HepG2 (cell line): ENCODE measurements at regions not wholly inside any gene's neighbourhood (a gene's known extent, or its start where the extent isn't known, plus 50 kb on each side); places are given as distances from the start of the nearest gene placed in this dataset.

Experiments used
- ATAC-seq: fragments of 200-7000 bp; cut with Tn5 transposase; 3 replicates; pipeline ENCODE4 v1.9.1; 2020; ENCODE audit warnings: mild to moderate bottlenecking, moderate library complexity
- BruUV-seq: library from RNA; stranded (reverse); fragments of 400-500 nt; replicated peaks from 2 replicates; lab custom pipeline; 2021; lab: Mats Ljungman, UMichigan
- CTCF ChIA-PET: fragments of 300-600 bp; formaldehyde crosslinking; extraction: SDS; loops from one replicate; lab custom pipeline; 2021; ENCODE audit warnings: low total read pairs, inconsistent platforms, low intra/inter-chr PET ratio; lab: Yijun Ruan, JAX
- POLR2A ChIA-PET: fragments of 350-600 bp; sonication (Branson Sonifier 250); formaldehyde crosslinking; loops from one replicate; lab custom pipeline; 2020; ENCODE audit warnings: antibody characterized with exemption, inconsistent platforms; lab: Yijun Ruan, JAX
- DNase-seq: peaks from one replicate; pipeline ENCODE4 v3.0.0-alpha.2; 2015; ENCODE audit warnings: low spot score
- FAIRE-seq: peaks from 3 replicates; lab custom pipeline; 2011; peaks lifted over from hg19 to GRCh38; lab: Jason Lieb, UNC
- H2AFZ ChIP-seq: one replicate; pipeline ENCODE4 v1.6.1; 2011; ENCODE audit warnings: low read length, inconsistent platforms
- H3K27ac ChIP-seq: fragments of 300-600 bp; 3 replicates; pipeline ENCODE4 v1.8.0; 2011; ENCODE audit warnings: mixed run types, mild to moderate bottlenecking, mixed read lengths, low read length, inconsistent platforms; ENCODE audit not compliant: insufficient read depth; ENCODE audit errors: extremely low read length
- H3K27me3 ChIP-seq, 2 experiments: fragments of 200-600 bp in 1 of 2; 2 replicates in 1 of 2; 3 replicates in 1 of 2; pipeline versions ENCODE4 v1.6.0 to v1.8.0; 2011; ENCODE audit warnings: low read length in 2 of 2, mild to moderate bottlenecking in 2 of 2, moderate library complexity in 2 of 2, inconsistent platforms in 1 of 2; ENCODE audit not compliant: insufficient read depth in 2 of 2, control insufficient read depth in 1 of 2
- H3K36me3 ChIP-seq, 2 experiments: fragments of 200-600 bp in 1 of 2; replicated peaks in 1 of 2; 2 replicates in 1 of 2; 3 replicates in 1 of 2; pipeline versions ENCODE4 v1.5.1 to v1.8.0; 2011; ENCODE audit warnings: low read length in 2 of 2, inconsistent platforms in 1 of 2; ENCODE audit not compliant: insufficient read depth in 2 of 2, control insufficient read depth in 1 of 2
- H3K4me1 ChIP-seq: 2 replicates; pipeline ENCODE4 v1.5.1; 2012; ENCODE audit warnings: low read length, inconsistent platforms; ENCODE audit not compliant: insufficient read depth
- H3K4me2 ChIP-seq: 2 replicates; pipeline ENCODE4 v1.6.0; 2011; ENCODE audit warnings: low read depth, low read length, inconsistent platforms
- H3K4me3 ChIP-seq, 3 experiments: fragments of 200-600 bp in 1 of 3; sonication (generic), shearing (Covaris generic) in 1 of 3; replicated peaks in 1 of 3; 2 replicates each; pipeline ENCODE4 v1.5.1; 2011 to 2016; ENCODE audit warnings: low read length in 3 of 3, inconsistent platforms in 2 of 3, low read depth in 2 of 3, mild to moderate bottlenecking in 2 of 3, control low read depth in 1 of 3, mixed read lengths in 1 of 3; ENCODE audit not compliant: insufficient read depth in 1 of 3
- H3K79me2 ChIP-seq: one replicate; pipeline ENCODE4 v1.6.1; 2011; ENCODE audit warnings: low read length, inconsistent platforms; ENCODE audit not compliant: insufficient read depth
- H3K9ac ChIP-seq: 2 replicates; pipeline ENCODE4 v1.6.0; 2011; ENCODE audit warnings: mild to moderate bottlenecking, low read depth, low read length, inconsistent platforms; ENCODE audit not compliant: insufficient read depth
- H3K9me3 ChIP-seq: 2 replicates; pipeline ENCODE4 v1.5.1; 2012; ENCODE audit warnings: mild to moderate bottlenecking, low read length
- H4K20me1 ChIP-seq: 2 replicates; pipeline ENCODE4 v1.6.0; 2011; ENCODE audit warnings: inconsistent platforms, mild to moderate bottlenecking, low read length, moderate library complexity; ENCODE audit not compliant: insufficient read depth
- AKNA ChIP-seq: sonication (generic); formaldehyde crosslinking; IDR thresholded peaks from 2 replicates; pipeline ENCODE4 v1.4.0; 2020; ENCODE audit warnings: missing genetic modification reagents, borderline replicate concordance
- DR1 ChIP-seq: sonication (generic); formaldehyde crosslinking; IDR thresholded peaks from 2 replicates; pipeline ENCODE4 v1.8.0; 2021; ENCODE audit warnings: mild to moderate bottlenecking, missing genetic modification reagents, inconsistent platforms
- ERF ChIP-seq: IDR thresholded peaks from 2 replicates; pipeline ENCODE4 v1.6.1; 2018; ENCODE audit warnings: missing biosample characterization, missing genetic modification reagents
- IKZF4 ChIP-seq: sonication (generic); formaldehyde crosslinking; IDR thresholded peaks from 2 replicates; pipeline ENCODE4 v1.5.1; 2020; ENCODE audit warnings: borderline replicate concordance, mild to moderate bottlenecking, low read depth, missing genetic modification reagents; ENCODE audit errors: not compliant biosample characterization
- KDM5B ChIP-seq: sonication (generic); formaldehyde crosslinking; IDR thresholded peaks from 2 replicates; pipeline ENCODE4 v1.4.0; 2020; ENCODE audit warnings: missing genetic modification reagents, mild to moderate bottlenecking, borderline replicate concordance
- MIER3 ChIP-seq: IDR thresholded peaks from 2 replicates; pipeline ENCODE4 v1.6.1; 2016; ENCODE audit warnings: missing compliant biosample characterization, borderline replicate concordance
- PAWR ChIP-seq: sonication (generic); formaldehyde crosslinking; IDR thresholded peaks from 2 replicates; pipeline ENCODE4 v1.4.0; 2020; ENCODE audit warnings: missing genetic modification reagents, mild to moderate bottlenecking, borderline replicate concordance
- RCOR2 ChIP-seq: IDR thresholded peaks from 2 replicates; pipeline ENCODE4 v1.6.1; 2016; ENCODE audit warnings: missing biosample characterization, missing genetic modification reagents
- RFXANK ChIP-seq: IDR thresholded peaks from 2 replicates; pipeline ENCODE4 v1.6.1; 2016
- TCF7L2 ChIP-seq: IDR thresholded peaks from 2 replicates; pipeline ENCODE4 v1.6.1; 2011; ENCODE audit warnings: mild to moderate bottlenecking, low read depth, low read length, moderate library complexity
- THAP7 ChIP-seq: sonication (generic); formaldehyde crosslinking; IDR thresholded peaks from 2 replicates; pipeline ENCODE4 v1.8.1; 2023; ENCODE audit warnings: mild to moderate bottlenecking, missing genetic modification reagents
- TMF1 ChIP-seq: sonication (generic); formaldehyde crosslinking; IDR thresholded peaks from 2 replicates; pipeline ENCODE4 v1.8.1; 2022; ENCODE audit warnings: low read depth, missing genetic modification reagents
- ZNF101 ChIP-seq: sonication (generic); formaldehyde crosslinking; IDR thresholded peaks from 2 replicates; pipeline ENCODE4 v1.4.0; 2020; ENCODE audit warnings: mild to moderate bottlenecking, low read depth, missing genetic modification reagents, borderline replicate concordance
- ZNF234 ChIP-seq: sonication (generic); formaldehyde crosslinking; conservative IDR thresholded peaks from 2 replicates; pipeline ENCODE4 v1.5.1; 2020; ENCODE audit warnings: mild to moderate bottlenecking, missing genetic modification reagents
- ZNF383 ChIP-seq: sonication (generic); formaldehyde crosslinking; IDR thresholded peaks from 2 replicates; pipeline ENCODE4 v1.4.0; 2020; ENCODE audit warnings: missing genetic modification reagents, mild to moderate bottlenecking, borderline replicate concordance
- ZNF543 ChIP-seq: sonication (generic); formaldehyde crosslinking; IDR thresholded peaks from 2 replicates; pipeline ENCODE4 v1.4.0; 2020; ENCODE audit warnings: mild to moderate bottlenecking, missing genetic modification reagents
- ZNF713 ChIP-seq: sonication (generic); formaldehyde crosslinking; IDR thresholded peaks from 2 replicates; pipeline ENCODE4 v1.4.0; 2020; ENCODE audit warnings: mild to moderate bottlenecking, missing genetic modification reagents
- ZNF775 ChIP-seq: sonication (generic); formaldehyde crosslinking; IDR thresholded peaks from 2 replicates; pipeline ENCODE4 v1.4.0; 2020; ENCODE audit warnings: missing genetic modification reagents, mild to moderate bottlenecking, moderate library complexity, borderline replicate concordance
- ZNF816 ChIP-seq: sonication (generic); formaldehyde crosslinking; IDR thresholded peaks from 2 replicates; pipeline ENCODE4 v1.8.0; 2022; ENCODE audit warnings: missing genetic modification reagents, mild to moderate bottlenecking, borderline replicate concordance
- ZNF878 ChIP-seq: sonication (generic); formaldehyde crosslinking; IDR thresholded peaks from 2 replicates; pipeline ENCODE4 v1.8.1; 2023; ENCODE audit warnings: mild to moderate bottlenecking, missing genetic modification reagents, moderate library complexity
- WGBS: methylation state at CpG from one replicate; pipeline ENCODE4 v1.1.6; 2017; ENCODE audit warnings: low lambda C conversion rate; 5-methylcytosine and 5-hydroxymethylcytosine counted together
- in situ Hi-C: cut with HindIII; loops from 2 replicates; pipeline ENCODE4 v1.10.0; 2017; ENCODE audit warnings: low pct_unique_long_range_greater_than_20kb; ENCODE audit not compliant: extremely low pct_ligation_motif_present
- intact Hi-C: fragments of 100-400 bp; cut with micrococcal nuclease; formaldehyde crosslinking; loops from one replicate; pipeline ENCODE4 v1.10.0; 2022; ENCODE audit not compliant: unreplicated experiment

- TF ChIP-seq ZNF234 (CRISPR knock-in tag) (no peak), ZNF543 (CRISPR knock-in tag) (no peak), RFXANK (no peak), AKNA (CRISPR knock-in tag) (no peak), THAP7 (CRISPR knock-in tag) (no peak), ZNF383 (no peak), RCOR2 (CRISPR knock-in tag) (no peak)
These were observed 169.5 kb upstream of the GDF10 start (continued) for GRCh38 chr10:47130491-47130890.

GRCh38 chr10:47133871-47134570, 166.0 kb upstream of the GDF10 start:
- FAIRE-seq (no peak), ATAC-seq (no peak), DNase-seq (no peak)
- Histone ChIP-seq H3K9me3 (no peaks in the 10 kb centered on the region), H3K27ac (no peak overlapping the region), H3K4me2 (no peak overlapping the region), H3K79me2 (no peaks in the 10 kb centered on the region), H3K9ac (no peak overlapping the region), H3K36me3 (no peaks in the 10 kb centered on the region), H3K27me3 (peaks cover 0 to 16% of the 10 kb centered on the region in 2 experiments; a peak in 2 of 5 replicates), H3K4me1 (no peaks in the 10 kb centered on the region), H3K4me3 (no peak overlapping the region), H4K20me1 (no peaks in the 10 kb centered on the region), H2AFZ (no peak overlapping the region)
- in situ Hi-C loops (no loop called here), intact Hi-C loops (no loop called here)
- no TSS peak for BruUV-seq
- 10% methylated on average over 6 of the region's 6 CpGs for WGBS
- CTCF ChIA-PET: no interaction called here
- POLR2A ChIA-PET: no interaction called here
- no peak for TF ChIP-seq MIER3 (CRISPR knock-in tag)
- no peak for TF ChIP-seq PAWR
- TF ChIP-seq KDM5B (CRISPR knock-in tag): no peak
- no peak for TF ChIP-seq ZNF816 (CRISPR knock-in tag)
- TF ChIP-seq TCF7L2: no peak
- TF ChIP-seq TMF1: no peak
- no peak for TF ChIP-seq ZNF878 (CRISPR knock-in tag)
- no peak for TF ChIP-seq ZNF775 (CRISPR knock-in tag)
- no peak for TF ChIP-seq ZNF713
- no peak for TF ChIP-seq DR1 (CRISPR knock-in tag)
- TF ChIP-seq ERF (CRISPR knock-in tag): no peak
- TF ChIP-seq ZNF101: no peak
- TF ChIP-seq IKZF4 (CRISPR knock-in tag): no peak
